NOMO-1 treated with DMSO at 0.1 percent for 48 hours (cell line): ENCODE measurements at regions not wholly inside any gene's neighbourhood (a gene's known extent, or its start where the extent isn't known, plus 50 kb on each side); places are given as distances from the start of the nearest gene placed in this dataset.

ENCODE experiments used
- DNase-seq: peaks from one replicate; lab custom pipeline; 2025; ENCODE audit not compliant: unreplicated experiment; lab: John Stamatoyannopoulos, UW

DNA sequence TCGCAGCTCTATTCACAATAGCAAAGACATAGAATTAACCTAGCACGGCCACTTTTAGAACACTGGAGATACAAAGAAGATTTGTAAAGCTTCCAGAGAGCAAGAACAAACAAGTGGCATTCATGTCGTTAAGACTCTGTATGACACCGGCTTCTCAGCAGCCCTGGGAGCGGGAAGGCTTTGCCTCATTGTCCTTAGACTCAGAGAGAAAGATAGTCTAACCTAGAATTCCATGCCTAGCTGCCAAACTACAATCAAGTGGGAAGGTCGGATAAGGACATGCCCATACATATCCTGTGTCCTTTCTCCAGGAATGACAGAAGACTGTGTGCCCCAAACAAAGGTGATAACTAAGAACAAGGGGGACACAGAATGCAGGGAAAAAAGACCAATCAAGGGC, 1038.3 kb downstream of the BCL11B start:
- no peak for DNase-seq

DNA sequence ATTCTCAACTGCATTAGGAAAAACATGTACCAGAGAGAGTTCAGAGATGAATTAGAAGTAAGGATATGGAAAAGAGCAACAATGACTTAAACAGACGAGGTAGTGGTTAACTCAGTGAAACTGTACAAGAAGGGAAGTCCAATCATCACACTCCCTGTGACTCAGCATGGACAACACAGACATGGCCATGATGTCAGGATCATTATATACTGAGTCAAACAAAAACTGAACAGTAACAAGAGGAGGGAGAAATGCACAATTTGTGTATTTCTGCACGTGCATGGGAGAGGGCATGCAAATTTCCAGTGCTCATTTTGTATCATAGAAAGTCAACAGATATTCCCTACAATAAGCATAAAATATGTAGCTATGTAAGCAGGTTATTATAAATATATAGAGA, 1037.8 kb downstream of the BCL11B start:
- DNase-seq: no peak

DNA sequence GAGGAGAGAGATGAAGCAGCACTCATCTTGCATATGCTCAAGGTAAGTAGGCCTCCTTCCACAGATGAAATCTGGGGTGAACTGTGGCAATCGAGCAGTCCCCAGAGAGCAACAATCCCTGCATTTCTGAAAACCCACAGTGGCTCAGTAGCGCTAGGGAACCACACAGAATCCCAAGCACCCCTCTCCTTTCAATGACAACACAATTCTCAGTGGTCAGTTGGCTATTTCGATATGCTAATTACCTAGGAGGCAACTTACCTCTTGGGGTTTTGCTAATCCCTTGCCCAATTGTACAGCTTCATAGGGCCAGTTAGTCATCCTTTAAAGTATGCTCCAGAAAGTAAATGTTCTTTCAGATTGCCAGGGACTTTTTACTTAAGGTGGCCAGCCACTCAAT, 1035.7 kb downstream of the BCL11B start:
- no peak for DNase-seq

DNA sequence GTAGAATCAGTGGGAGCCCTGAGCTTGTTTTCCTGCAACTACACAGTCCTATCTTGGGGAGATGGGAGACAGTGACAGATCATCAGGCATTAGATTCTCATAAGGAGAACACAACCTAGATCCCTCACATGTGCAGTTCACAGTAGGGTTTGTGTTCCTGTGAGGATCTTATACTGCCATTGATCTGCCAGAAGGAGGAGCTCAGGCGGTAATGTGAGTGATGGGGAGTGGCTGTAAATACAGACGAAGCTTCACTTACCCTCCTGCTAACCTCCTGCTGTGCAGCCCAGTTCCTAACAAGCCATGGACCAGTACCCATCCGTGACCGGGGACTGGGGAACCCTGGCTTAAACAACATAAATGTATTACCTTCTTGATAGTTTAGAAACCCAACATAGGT, 1034.1 kb downstream of the BCL11B start:
- DNase-seq: no peak

DNA sequence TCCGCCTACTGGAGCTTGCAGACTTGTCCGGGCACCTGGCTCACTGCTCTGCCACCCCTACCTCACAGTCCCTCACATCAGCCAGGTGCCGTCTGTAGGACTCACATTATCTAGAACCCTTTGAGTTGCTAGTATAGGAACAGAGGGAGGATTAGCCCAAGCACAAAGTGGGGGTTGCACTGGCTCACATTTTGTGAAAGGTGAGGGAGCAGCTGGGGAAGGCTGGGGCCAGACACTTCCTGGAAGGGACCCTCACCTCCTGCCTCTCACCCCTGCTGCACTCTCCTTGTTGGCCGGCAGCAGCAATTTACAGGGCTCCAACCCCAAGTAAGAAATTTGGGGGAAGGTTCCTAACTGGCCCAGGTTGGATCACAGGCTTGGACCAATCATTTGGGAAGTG, 1031.6 kb downstream of the BCL11B start:
- DNase-seq: no peak

DNA sequence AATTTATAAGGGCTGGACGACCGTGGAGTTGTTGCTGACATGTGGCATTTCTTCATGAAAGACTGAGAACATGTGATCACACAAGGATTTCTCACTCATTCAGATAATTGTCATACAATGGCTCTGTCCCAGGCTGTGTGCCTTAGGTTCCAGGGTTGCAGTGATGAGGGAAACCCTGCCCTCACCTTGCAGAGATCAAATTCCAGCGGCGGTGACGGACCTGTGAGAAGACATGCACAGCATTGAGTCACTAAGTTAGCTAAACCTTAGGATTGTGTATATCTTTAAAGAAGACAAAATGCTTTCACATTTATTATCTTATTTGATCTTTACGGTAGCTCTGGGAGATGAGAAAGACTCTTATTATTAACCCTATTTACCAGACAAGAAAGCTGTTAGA, 1029.1 kb downstream of the BCL11B start:
- DNase-seq: no peak

DNA sequence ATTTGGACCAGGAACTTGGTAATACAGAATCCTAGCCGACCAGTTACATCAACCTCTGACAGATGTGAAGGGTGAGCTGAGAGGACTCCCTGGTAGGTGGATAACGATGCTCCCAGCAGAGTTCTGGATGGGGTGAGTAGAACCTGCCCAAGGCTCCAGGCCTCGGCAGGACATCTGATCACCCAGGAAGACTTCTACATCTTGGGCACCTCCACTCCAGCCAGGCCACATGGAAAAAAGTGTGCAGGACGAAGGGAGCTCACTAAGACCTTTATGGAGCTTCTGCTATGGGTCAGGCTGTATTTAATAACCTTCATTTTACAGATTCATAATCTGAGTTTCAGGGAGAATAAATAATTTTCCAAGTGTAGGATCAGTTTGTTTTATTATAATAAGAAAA, 1028.7 kb downstream of the BCL11B start:
- no peak for DNase-seq

DNA sequence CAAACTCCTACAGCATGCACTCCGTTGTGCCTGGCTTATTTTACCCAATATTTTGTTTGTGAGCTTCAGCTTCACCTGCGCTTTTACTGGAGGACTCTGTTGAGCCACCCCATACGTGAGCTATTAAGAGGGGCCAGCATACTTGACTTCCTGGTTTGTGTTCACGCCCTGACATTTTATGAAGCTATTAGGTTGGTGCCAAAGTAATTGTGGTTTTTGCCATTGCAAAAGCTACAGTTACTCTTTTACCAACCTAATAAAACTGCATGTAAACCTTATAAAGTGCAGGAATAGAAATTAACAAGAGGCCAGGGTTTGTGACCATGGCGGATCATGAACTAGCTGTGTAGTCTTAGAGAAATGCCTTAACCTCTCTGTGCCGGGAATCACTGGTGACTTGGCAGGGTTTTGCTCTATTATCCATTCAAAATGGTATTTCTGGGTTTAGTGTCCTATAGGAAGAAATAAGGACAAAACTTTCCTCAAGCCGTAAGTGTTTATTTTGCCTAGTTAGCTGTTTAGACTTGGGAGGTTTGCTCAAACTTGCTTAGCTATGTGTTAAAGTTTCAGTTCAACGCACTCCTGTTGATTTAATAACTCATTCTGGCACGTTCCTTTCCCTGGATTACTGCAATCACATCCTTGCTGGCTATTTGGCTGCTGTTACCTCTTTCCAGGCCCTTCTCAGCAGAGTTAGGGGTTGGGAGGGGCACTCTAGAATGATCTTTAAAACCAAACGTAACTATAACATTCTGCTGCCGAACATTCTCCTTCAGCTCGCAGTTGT, 1027.6 kb downstream of the BCL11B start:
- DNase-seq: no peak

DNA sequence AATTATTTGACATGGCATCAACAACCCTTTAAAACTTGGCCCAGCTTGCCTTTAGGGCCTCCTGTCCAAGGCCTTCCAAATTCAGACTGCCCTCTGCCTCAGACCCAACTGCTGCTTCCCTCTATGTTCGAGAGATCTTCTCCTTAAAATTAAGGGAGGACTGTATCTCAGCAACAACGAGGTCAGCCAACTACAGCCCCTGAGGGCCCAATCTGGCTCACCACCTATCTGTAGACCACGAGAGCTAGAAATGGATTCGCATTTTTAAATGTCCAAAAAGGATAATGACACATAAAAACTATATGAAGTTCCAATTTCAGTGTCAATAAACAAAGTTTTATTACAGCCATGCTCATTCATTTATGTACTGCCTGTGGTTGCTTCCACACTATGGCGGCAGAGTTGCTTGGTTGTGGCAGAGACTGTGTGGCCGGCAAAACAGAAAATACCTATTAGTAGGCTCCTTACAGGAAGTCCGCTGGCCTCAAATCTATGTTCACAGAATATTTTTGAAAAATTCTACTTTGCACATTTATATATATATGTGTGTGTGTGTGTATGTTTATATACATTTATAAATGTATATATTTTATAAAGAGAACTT, 1026.9 kb downstream of the BCL11B start:
- no peak for DNase-seq

DNA sequence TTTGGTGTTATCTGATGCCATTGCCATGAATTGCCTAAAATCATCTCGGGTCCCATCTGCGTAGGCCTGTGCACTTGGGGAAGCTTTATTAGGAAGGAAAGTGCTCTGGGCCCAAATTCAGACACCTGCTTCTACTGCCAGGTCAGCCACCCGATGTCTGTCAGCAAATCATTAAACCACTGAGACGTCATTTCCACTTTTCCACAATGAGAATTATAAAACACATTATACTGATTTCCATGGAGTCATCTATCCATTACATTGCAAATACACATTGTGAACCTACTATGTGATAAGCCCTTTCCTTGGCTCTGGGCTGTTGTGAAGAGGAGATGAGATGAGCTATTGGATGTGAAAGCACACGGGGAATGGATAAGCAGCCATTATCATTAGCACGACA, 1022.9 kb downstream of the BCL11B start:
- no peak for DNase-seq

DNA sequence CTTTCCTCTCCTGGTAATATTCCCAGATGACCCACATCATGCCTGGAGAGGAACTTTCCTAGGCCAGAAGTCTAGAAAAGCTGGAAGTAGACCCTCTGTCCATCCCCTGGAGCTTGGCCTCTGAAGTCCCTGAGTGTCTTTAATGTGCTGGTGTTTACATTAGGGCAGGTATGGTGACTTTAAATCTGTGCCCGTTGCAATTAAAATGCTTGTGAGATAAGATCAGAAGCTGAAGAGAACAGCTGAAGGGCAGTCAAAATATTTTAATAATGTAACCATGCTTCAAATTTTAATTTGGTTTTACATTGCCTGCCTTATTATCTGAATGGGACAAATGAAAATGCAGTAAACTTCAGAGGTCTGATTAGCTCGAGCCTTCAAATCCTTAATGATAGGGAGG, 1022.5 kb downstream of the BCL11B start:
- no peak for DNase-seq

DNA sequence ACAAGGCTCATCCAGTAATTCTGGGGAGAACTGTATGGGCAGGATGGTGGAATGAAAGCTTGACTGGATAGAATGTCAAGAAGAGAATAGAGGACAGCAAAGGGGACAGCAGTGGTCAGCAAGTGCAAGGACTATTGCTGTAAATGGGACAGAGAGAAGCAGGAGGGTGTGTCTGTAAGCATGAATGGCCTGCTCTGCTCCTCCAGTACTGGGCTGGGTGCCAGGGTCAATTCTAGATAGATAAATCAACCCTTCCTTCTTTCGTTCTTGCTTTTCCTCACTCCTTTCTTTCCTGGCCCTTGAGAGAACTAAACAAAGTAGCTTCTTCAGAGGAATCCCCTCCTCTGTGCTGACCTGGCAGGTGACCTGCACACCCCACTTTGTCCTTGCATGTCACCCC, 1019.2 kb downstream of the BCL11B start:
- no peak for DNase-seq

DNA sequence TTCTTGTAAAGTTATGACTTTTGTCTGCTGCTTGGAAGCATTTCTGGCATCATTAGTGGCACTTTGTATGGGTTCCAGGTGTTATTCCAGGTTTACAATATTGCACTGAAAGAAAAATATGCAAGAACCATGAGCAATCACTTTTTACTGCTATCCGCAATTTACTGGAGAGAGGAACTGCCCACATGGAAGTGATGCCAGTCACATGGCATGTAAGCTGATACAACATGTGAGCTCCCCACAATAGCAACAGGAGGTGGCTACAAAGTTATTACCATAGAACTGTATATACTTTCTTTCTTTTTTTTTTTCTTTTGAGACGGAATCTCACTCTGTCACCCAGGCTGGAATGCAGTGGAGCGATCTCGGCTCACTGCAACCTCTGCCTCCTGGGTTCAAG, 1012.1 kb downstream of the BCL11B start:
- DNase-seq: no peak

DNA sequence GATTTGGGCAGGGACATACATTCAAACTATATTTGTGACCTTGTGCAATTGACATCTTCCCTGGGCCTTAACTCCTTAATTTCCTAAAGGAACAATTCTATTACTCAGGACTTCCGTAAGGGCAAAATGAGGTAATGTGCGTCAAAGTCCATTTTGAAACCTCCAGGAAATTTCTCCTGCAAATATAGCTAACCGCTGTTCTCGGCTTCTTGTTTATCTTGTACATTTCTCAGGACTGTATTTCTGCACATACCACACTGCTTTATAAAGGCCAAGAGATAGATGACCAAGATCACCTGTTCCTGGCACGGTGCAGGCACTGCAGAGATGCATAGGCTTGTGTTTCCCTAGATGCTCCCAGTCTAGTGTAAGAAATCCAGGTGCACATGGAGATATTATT, 1009.4 kb downstream of the BCL11B start:
- DNase-seq: no peak

DNA sequence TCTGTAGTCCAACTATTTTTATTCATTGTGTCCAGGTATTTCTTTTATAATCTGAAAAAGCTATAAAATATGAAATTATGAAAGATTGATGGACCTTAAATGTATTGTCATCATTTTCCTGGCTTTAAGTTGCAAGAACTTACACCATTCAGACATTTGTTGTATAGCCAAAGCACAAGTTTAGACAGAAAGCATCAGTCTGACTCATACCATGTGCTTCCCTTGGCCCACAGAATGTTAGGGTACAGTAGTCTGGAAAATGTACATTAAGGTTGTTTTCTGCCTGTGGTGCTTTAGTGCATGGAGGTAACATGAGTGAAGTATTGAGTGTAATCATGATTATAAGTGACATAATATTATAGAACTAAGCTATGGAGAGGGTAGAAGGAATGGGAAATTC, 1002.5 kb downstream of the BCL11B start:
- DNase-seq: no peak

DNA sequence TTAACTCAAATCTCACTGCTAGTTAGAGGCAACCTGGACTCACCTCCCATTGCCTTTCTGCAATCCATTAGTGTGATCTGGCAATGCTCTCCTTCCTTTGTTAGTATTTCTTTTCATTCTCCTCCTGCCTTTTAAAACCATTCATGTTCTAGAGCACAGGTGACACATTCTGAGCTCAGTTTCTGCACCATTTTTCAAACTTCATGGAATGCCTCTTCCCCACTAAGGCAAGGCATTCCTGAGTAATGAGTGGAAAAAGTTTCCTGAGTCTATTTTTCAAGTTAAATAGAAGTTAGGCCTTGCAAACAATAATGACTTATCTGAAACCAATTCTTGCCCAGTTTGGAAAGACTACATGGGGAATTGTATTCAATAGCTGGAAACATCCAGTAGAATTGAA, 1001.8 kb downstream of the BCL11B start:
- no peak for DNase-seq

DNA sequence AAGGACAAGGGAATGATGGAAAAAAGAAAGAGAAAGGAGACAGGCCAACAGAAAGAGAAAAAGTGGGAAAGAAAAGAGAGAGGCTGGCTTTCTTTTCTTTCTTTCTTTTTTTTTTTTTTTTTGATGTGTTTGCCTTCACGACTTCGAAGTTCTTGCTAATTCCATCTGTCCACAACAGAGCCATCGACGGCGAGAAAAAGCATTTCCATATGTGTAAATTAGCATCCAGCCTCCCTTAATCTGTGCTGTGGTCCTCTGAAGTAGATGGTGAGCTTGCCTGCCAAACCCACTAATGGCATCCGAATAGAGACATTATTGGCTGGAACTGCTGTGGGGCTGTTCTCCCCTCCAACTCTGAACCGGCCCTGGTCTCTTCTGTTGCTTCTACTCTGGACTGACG, 997.4 kb downstream of the BCL11B start:
- no peak for DNase-seq

DNA sequence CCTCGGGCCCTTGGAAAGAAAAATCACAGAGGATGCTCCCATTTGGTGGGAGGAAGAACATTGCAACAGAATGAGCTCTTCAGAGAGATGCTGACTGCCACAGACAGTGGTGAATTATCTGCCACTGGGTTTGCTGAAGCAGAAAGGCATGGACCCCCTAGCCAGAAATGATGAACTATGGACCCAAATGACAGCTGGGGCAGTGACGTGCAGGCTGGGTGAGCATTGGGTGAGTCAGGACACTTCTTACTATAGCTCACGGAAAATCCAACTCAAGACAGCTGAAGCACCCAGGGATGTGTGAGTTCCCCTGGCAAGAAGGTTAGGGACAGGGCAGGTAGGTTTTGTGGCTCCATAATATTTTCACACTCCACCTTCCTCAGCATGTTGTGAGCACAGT, 993.2 kb downstream of the BCL11B start:
- no peak for DNase-seq

DNA sequence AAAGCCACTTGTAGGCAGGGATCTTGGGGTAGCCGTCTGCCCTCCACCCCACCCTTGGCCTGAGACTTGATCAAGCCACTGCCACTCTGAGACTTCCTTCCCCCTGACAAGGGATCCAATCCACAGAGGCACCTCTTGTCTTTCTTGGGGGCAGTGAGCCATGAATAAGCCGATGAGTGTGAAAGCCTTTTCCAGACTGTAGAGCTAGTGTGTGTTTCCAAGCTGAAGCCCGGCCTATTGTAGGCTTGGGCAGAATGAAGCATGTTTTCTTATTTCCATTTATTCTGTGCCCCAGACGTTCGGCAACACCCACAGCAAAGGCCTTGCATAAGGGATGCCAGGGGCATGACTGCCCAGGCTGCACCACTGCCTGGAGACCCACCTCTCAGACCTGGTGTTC, 991.6 kb downstream of the BCL11B start:
- no peak for DNase-seq

DNA sequence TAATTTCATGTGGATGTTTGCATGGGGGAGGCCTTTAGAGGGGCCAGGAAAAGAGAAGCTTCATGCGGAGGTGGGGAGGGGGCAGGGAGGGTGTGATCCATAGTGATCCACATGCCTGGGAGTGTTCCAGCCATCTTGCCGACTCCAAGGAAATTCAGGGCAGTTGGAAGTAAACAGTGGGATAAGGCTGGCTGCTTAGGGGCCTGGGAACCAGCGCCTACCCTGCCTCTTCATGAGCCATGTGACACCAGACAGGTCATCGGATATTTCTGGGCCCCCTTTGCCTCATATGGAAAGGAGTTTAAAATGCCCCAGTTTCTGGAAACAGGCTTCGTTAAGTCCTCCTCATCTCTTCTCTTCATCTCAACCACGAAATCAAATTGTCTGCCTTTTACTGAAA, 983.2 kb downstream of the BCL11B start:
- no peak for DNase-seq

DNA sequence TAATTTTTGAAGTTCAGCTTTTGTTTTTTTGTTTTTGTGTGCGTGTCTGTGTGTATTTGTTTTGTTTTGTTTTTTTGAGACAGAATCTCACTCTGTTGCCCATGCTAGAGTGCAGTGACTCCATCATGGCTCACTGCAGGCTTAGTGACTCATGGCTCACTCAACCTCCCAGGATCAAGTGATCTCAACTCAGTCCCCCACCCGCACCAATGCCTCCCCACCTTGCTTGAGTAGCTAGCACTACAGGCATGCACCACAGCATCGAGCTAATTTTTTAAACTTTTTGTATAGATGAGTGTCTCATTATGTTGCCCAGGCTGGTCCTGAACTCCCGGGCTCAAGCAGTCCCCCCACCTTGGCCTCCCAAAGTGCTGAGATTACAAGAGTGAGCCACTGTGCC, 981.4 kb downstream of the BCL11B start:
- no peak for DNase-seq

DNA sequence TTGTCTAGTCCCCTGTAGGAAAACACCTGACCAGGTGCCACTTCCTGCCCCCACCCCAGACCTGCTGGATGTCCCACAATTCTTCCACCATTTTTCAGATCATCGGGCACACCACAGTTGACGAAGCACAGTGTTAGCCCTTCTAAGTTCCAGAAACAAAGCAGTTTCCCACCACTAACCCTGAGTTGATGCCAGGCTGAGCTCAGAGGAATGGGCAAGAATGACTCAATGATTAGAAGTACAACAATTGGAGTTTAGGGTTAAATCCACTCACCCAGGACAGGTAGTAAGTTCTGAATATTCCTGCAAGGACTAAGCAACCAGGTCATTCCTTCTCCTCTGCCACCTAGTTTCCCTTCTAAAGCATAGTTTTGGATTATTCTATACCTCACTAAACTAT, 979.8 kb downstream of the BCL11B start:
- no peak for DNase-seq

DNA sequence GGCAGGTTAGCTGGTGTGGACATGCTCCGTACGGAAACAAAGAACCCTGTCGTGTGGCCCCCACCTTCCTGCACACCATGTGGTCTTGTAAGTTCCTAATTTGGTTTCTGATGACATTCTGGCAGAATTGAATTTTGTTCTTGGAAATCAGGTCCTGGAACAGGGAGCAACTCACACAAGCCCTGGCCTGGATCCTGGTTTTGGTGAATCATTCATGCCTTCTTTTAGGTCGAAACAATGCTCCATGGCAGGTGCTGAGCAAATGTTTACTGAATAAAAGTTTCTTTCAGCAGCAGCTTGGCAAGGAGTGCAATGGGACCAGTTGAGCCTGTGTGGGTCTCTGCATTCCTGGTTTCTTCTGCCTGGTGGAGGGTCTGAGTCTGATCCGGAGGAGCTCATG, 978.4 kb downstream of the BCL11B start:
- no peak for DNase-seq
